Panc1 (cell line): ENCODE measurements at regions not wholly inside any gene's neighbourhood (a gene's known extent, or its start where the extent isn't known, plus 50 kb on each side); places are given as distances from the start of the nearest gene placed in this dataset.

Source experiments
- CTCF ChIP-seq: fragments of 450-650 bp; IDR thresholded peaks from 2 replicates; pipeline ENCODE4 v1.5.1; 2017; ENCODE audit warnings: mild to moderate bottlenecking
- POLR2AphosphoS5 ChIP-seq: IDR thresholded peaks from 2 replicates; pipeline ENCODE4 v1.6.1; 2012; ENCODE audit warnings: mild to moderate bottlenecking, low read depth, low read length, moderate library complexity
- REST ChIP-seq, 2 experiments: IDR thresholded peaks; 2 replicates each; pipeline ENCODE4 v1.6.1; 2011 to 2012; ENCODE audit warnings: low read depth in 2 of 2, control low read depth in 1 of 2, low read length in 1 of 2, mild to moderate bottlenecking in 1 of 2, moderate library complexity in 1 of 2; ENCODE audit not compliant: insufficient read depth in 1 of 2
- TCF7L2 ChIP-seq: IDR thresholded peaks from 2 replicates; pipeline ENCODE4 v1.6.1; 2011; ENCODE audit warnings: mild to moderate bottlenecking, low read depth, low read length, inconsistent platforms

GRCh38 chr5:8875722-8876121, 670.2 kb downstream of the SEMA5A start:
- TF ChIP-seq CTCF (no peak), POLR2AphosphoS5 (no peak), REST (IDR thresholded peaks at IDR 0.05; ENCODE audit: insufficient read depth in 1 of 2, low read depth in 2 of 2, low read length in 1 of 2) (no peak), TCF7L2 (no peak)
